ENCODE measurements at regions not wholly inside any gene's neighbourhood (a gene's known extent, or its start where the extent isn't known, plus 50 kb on each side); places are given as distances from the start of the nearest gene placed in this dataset.

DNA sequence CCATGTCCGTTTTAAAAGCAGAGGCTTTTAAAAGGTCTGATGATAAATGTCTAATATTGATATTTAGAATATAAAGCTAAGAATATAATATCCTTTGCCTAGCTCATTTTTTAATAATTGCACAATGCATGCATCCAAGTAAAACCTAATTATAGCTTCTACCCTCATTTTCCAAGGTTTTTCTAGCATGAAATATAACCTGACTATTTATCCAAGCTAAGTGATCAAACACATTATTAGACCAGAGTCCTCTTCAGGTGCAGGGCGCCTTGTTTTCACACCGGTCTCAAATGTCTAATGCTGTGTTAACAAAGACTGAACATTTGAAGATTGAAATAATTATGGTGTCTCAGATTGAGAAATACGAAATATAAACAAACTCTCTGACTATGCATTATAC, 648.9 kb upstream of the CXADR start:
- TF ChIP-seq, protein P1, sequence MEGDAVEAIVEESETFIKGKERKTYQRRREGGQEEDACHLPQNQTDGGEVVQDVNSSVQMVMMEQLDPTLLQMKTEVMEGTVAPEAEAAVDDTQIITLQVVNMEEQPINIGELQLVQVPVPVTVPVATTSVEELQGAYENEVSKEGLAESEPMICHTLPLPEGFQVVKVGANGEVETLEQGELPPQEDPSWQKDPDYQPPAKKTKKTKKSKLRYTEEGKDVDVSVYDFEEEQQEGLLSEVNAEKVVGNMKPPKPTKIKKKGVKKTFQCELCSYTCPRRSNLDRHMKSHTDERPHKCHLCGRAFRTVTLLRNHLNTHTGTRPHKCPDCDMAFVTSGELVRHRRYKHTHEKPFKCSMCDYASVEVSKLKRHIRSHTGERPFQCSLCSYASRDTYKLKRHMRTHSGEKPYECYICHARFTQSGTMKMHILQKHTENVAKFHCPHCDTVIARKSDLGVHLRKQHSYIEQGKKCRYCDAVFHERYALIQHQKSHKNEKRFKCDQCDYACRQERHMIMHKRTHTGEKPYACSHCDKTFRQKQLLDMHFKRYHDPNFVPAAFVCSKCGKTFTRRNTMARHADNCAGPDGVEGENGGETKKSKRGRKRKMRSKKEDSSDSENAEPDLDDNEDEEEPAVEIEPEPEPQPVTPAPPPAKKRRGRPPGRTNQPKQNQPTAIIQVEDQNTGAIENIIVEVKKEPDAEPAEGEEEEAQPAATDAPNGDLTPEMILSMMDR (IDR thresholded peaks at IDR 0.05): no peak
- TF ChIP-seq POLR2A (IDR thresholded peaks at IDR 0.05): no peak

All from suprapubic skin (tissue), 3 donors.